HepG2 (cell line): ENCODE measurements at regions not wholly inside any gene's neighbourhood (a gene's known extent, or its start where the extent isn't known, plus 50 kb on each side); places are given as distances from the start of the nearest gene placed in this dataset.

Experiments used
- CTCF ChIP-seq: sonication (generic); formaldehyde crosslinking; IDR thresholded peaks from 2 replicates; pipeline ENCODE4 v1.5.0; 2020; ENCODE audit warnings: mild to moderate bottlenecking, missing genetic modification reagents, moderate library complexity
- ELF1 ChIP-seq: sonication (generic); formaldehyde crosslinking; IDR thresholded peaks from 2 replicates; pipeline ENCODE4 v1.4.0; 2020; ENCODE audit warnings: missing genetic modification reagents
- EZH2 ChIP-seq: conservative IDR thresholded peaks from 2 replicates; pipeline ENCODE4 v1.6.1; 2012; ENCODE audit warnings: mild to moderate bottlenecking, low read depth, low read length, moderate library complexity
- FIP1L1 ChIP-seq: fragments of 200-400 bp; formaldehyde crosslinking; IDR thresholded peaks from 2 replicates; pipeline ENCODE4 v1.6.1; 2018; ENCODE audit warnings: low read depth, mild to moderate bottlenecking, low read length, moderate library complexity, borderline replicate concordance; ENCODE audit not compliant: insufficient read depth
- MZF1 ChIP-seq: sonication (generic); formaldehyde crosslinking; IDR thresholded peaks from 2 replicates; pipeline ENCODE4 v1.8.1; 2023; ENCODE audit warnings: mild to moderate bottlenecking, missing genetic modification reagents, borderline replicate concordance
- NFIC ChIP-seq: IDR thresholded peaks from 2 replicates; pipeline ENCODE4 v1.6.1; 2012; ENCODE audit warnings: mild to moderate bottlenecking, low read length, inconsistent platforms
- POLR2A ChIP-seq, 2 experiments: IDR thresholded peaks; 2 replicates each; pipeline ENCODE4 v1.6.1; 2011; ENCODE audit warnings: low read depth in 2 of 2, low read length in 2 of 2, mild to moderate bottlenecking in 1 of 2, moderate library complexity in 1 of 2; ENCODE audit not compliant: insufficient read depth in 1 of 2
- PTBP1 ChIP-seq: fragments of 200-400 bp; formaldehyde crosslinking; IDR thresholded peaks from 2 replicates; pipeline ENCODE4 v1.6.1; 2018; ENCODE audit warnings: low read length, low read depth; ENCODE audit not compliant: poor library complexity, severe bottlenecking
- YY1 ChIP-seq: IDR thresholded peaks from 2 replicates; pipeline ENCODE4 v1.6.1; 2011; ENCODE audit warnings: low read length, low read depth, moderate library complexity, mild to moderate bottlenecking; ENCODE audit not compliant: insufficient read depth, insufficient replicate concordance
- ZC3H4 ChIP-seq: sonication (generic); formaldehyde crosslinking; IDR thresholded peaks from 2 replicates; pipeline ENCODE4 v1.4.0; 2020; ENCODE audit warnings: missing genetic modification reagents, borderline replicate concordance
- TF ChIP-seq, protein P1 (sequence below), 2 experiments: sonication (generic) in 1 of 2; formaldehyde crosslinking in 1 of 2; IDR thresholded peaks; 2 replicates each; pipeline versions ENCODE4 v1.4.0 to v1.6.1; 2018 to 2020; ENCODE audit warnings: missing genetic modification reagents in 2 of 2, borderline replicate concordance in 1 of 2, low read depth in 1 of 2, mild to moderate bottlenecking in 1 of 2, missing biosample characterization in 1 of 2
- TF ChIP-seq, protein P2 (sequence below): sonication (generic); formaldehyde crosslinking; IDR thresholded peaks from 2 replicates; pipeline ENCODE4 v1.4.0; 2020; ENCODE audit warnings: missing genetic modification reagents

DNA sequence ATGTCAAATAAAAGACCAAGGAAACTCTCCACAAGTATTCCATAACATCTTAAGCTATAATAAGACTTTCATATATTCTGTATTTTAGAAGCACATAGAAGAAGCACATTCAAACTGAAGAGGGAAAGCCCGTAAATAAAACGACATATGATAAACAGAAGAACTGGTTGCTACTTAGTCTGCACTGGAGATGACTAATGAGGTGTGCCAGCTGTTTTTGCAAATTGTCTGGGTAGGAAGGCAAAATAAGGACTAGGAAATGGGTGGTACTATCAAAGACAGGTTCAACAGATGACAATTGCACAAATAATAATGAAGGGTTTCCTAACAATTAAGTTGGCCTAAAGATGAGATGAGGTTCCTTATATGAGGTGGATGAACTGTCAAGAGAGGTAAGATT, 593.2 kb upstream of the CCDC179 start:
- TF ChIP-seq, protein P1, sequence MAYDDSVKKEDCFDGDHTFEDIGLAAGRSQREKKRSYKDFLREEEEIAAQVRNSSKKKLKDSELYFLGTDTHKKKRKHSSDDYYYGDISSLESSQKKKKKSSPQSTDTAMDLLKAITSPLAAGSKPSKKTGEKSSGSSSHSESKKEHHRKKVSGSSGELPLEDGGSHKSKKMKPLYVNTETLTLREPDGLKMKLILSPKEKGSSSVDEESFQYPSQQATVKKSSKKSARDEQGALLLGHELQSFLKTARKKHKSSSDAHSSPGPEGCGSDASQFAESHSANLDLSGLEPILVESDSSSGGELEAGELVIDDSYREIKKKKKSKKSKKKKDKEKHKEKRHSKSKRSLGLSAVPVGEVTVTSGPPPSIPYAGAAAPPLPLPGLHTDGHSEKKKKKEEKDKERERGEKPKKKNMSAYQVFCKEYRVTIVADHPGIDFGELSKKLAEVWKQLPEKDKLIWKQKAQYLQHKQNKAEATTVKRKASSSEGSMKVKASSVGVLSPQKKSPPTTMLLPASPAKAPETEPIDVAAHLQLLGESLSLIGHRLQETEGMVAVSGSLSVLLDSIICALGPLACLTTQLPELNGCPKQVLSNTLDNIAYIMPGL (CRISPR knock-in tag; IDR thresholded peaks at IDR 0.05; ENCODE audit: borderline replicate concordance in 1 of 2, low read depth in 1 of 2), result no peak
- TF ChIP-seq PTBP1, result no peak
- no peak for TF ChIP-seq CTCF (CRISPR knock-in tag)
- TF ChIP-seq YY1, result no peak
- TF ChIP-seq EZH2, result no peak
- no peak for TF ChIP-seq ZC3H4 (CRISPR knock-in tag)
- no peak for TF ChIP-seq ELF1
- no peak for TF ChIP-seq NFIC
- no peak for TF ChIP-seq MZF1 (CRISPR knock-in tag)
- no peak for TF ChIP-seq POLR2A (IDR thresholded peaks at IDR 0.05; ENCODE audit: insufficient read depth in 1 of 2, low read depth in 2 of 2, low read length in 2 of 2)
- TF ChIP-seq FIP1L1, result no peak
- TF ChIP-seq, protein P2, sequence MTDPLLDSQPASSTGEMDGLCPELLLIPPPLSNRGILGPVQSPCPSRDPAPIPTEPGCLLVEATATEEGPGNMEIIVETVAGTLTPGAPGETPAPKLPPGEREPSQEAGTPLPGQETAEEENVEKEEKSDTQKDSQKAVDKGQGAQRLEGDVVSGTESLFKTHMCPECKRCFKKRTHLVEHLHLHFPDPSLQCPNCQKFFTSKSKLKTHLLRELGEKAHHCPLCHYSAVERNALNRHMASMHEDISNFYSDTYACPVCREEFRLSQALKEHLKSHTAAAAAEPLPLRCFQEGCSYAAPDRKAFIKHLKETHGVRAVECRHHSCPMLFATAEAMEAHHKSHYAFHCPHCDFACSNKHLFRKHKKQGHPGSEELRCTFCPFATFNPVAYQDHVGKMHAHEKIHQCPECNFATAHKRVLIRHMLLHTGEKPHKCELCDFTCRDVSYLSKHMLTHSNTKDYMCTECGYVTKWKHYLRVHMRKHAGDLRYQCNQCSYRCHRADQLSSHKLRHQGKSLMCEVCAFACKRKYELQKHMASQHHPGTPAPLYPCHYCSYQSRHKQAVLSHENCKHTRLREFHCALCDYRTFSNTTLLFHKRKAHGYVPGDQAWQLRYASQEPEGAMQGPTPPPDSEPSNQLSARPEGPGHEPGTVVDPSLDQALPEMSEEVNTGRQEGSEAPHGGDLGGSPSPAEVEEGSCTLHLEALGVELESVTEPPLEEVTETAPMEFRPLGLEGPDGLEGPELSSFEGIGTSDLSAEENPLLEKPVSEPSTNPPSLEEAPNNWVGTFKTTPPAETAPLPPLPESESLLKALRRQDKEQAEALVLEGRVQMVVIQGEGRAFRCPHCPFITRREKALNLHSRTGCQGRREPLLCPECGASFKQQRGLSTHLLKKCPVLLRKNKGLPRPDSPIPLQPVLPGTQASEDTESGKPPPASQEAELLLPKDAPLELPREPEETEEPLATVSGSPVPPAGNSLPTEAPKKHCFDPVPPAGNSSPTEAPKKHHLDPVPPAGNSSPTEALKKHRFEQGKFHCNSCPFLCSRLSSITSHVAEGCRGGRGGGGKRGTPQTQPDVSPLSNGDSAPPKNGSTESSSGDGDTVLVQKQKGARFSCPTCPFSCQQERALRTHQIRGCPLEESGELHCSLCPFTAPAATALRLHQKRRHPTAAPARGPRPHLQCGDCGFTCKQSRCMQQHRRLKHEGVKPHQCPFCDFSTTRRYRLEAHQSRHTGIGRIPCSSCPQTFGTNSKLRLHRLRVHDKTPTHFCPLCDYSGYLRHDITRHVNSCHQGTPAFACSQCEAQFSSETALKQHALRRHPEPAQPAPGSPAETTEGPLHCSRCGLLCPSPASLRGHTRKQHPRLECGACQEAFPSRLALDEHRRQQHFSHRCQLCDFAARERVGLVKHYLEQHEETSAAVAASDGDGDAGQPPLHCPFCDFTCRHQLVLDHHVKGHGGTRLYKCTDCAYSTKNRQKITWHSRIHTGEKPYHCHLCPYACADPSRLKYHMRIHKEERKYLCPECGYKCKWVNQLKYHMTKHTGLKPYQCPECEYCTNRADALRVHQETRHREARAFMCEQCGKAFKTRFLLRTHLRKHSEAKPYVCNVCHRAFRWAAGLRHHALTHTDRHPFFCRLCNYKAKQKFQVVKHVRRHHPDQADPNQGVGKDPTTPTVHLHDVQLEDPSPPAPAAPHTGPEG (CRISPR knock-in tag), result no peak
